ENCODE measurements at regions not wholly inside any gene's neighbourhood (a gene's known extent, or its start where the extent isn't known, plus 50 kb on each side); places are given as distances from the start of the nearest gene placed in this dataset.
"Not testable (repeated sequence)": the region's sequence is repeated elsewhere in the genome, so short reads cannot be mapped to it uniquely, and the experiment has no call there.

- no peak for DNase-seq (ENCODE audit: low spot score)
Observed at GRCh38 chr2:4930704-4931103, 761.5 kb upstream of the SOX11 start.

GRCh38 chr2:4931721-4932365, 760.3 kb upstream of the SOX11 start:
- DNase-seq (ENCODE audit: low spot score) = no peak

- not testable (repeated sequence) for DNase-seq (ENCODE audit: low spot score)
Observed at GRCh38 chr2:4935291-4935690, 756.9 kb upstream of the SOX11 start.

GRCh38 chr2:4937550-4937949, 754.6 kb upstream of the SOX11 start:
- no peak for DNase-seq (ENCODE audit: low spot score)

GRCh38 chr2:4938206-4938605, 754.0 kb upstream of the SOX11 start:
- no peak for DNase-seq (ENCODE audit: low spot score)

GRCh38 chr2:4942441-4942840, 749.7 kb upstream of the SOX11 start:
- DNase-seq (ENCODE audit: low spot score) = no peak

GRCh38 chr2:4947911-4948310, 744.3 kb upstream of the SOX11 start:
- no peak for DNase-seq (ENCODE audit: low spot score)

- DNase-seq (ENCODE audit: low spot score) = no peak
Observed at GRCh38 chr2:4951368-4951767, 740.8 kb upstream of the SOX11 start.

GRCh38 chr2:4959219-4959618, 733.0 kb upstream of the SOX11 start:
- no peak for DNase-seq (ENCODE audit: low spot score)

GRCh38 chr2:4962419-4962818, 729.8 kb upstream of the SOX11 start:
- DNase-seq (ENCODE audit: low spot score) = no peak

GRCh38 chr2:4963106-4963505, 729.1 kb upstream of the SOX11 start:
- DNase-seq (ENCODE audit: low spot score) = no peak

- DNase-seq (ENCODE audit: low spot score) = no peak
Observed at GRCh38 chr2:4964001-4964540, 728.1 kb upstream of the SOX11 start.

GRCh38 chr2:4964579-4964978, 727.6 kb upstream of the SOX11 start:
- no peak for DNase-seq (ENCODE audit: low spot score)

- DNase-seq (ENCODE audit: low spot score) = no peak
Observed at GRCh38 chr2:4965556-4966320, 726.4 kb upstream of the SOX11 start.

GRCh38 chr2:4967206-4967605, 725.0 kb upstream of the SOX11 start:
- DNase-seq (ENCODE audit: low spot score) = no peak

GRCh38 chr2:4972472-4972871, 719.7 kb upstream of the SOX11 start:
- DNase-seq (ENCODE audit: low spot score) = no peak

- DNase-seq (ENCODE audit: low spot score) = no peak
Observed at GRCh38 chr2:4973354-4973753, 718.8 kb upstream of the SOX11 start.

GRCh38 chr2:4973973-4974372, 718.2 kb upstream of the SOX11 start:
- DNase-seq (ENCODE audit: low spot score) = no peak

GRCh38 chr2:4976407-4976806, 715.8 kb upstream of the SOX11 start:
- DNase-seq (ENCODE audit: low spot score) = no peak

GRCh38 chr2:4979111-4979510, 713.1 kb upstream of the SOX11 start:
- no peak for DNase-seq (ENCODE audit: low spot score)

GRCh38 chr2:4980995-4981394, 711.2 kb upstream of the SOX11 start:
- DNase-seq (ENCODE audit: low spot score) = no peak

GRCh38 chr2:4981802-4982409, 710.3 kb upstream of the SOX11 start:
- no peak for DNase-seq (ENCODE audit: low spot score)

GRCh38 chr2:4988444-4988843, 703.7 kb upstream of the SOX11 start:
- not testable (repeated sequence) for DNase-seq (ENCODE audit: low spot score)

All from HuH-7 (cell line).